Esophagus muscularis mucosa (tissue), 4 donors: ENCODE measurements at regions not wholly inside any gene's neighbourhood (a gene's known extent, or its start where the extent isn't known, plus 50 kb on each side); places are given as distances from the start of the nearest gene placed in this dataset.
A peak's percentile ranks its signal among the peaks of the same experiment; 100 is the strongest.

ENCODE experiments used
- DNase-seq: peaks from one replicate; pipeline ENCODE4 v3.0.0-alpha.2; 2017; ENCODE audit errors: extremely low spot score
- H3K27ac ChIP-seq, 4 donors: fragments of 200-600 bp; sonication (generic); replicated peaks in 1 of 4; 1 replicate in 3 of 4; 2 replicates in 1 of 4; pipeline ENCODE4 v1.5.1; 2016 to 2019; ENCODE audit warnings: mild to moderate bottlenecking in 1 of 4
- H3K27me3 ChIP-seq, 4 donors: fragments of 200-600 bp; sonication (generic); one replicate each; pipeline versions ENCODE4 v1.5.1 to v1.6.0; 2016 to 2019
- H3K36me3 ChIP-seq, 4 donors: fragments of 200-600 bp; sonication (generic); one replicate each; pipeline ENCODE4 v1.5.1; 2016 to 2019
- H3K4me1 ChIP-seq, 4 donors: fragments of 200-600 bp; sonication (generic); one replicate each; pipeline ENCODE4 v1.5.1; 2016 to 2019
- H3K4me3 ChIP-seq, 4 donors: fragments of 200-600 bp; sonication (generic); 1 replicate in 2 of 4; 2 replicates in 2 of 4; pipeline ENCODE4 v1.5.1; 2016 to 2019; ENCODE audit warnings: mild to moderate bottlenecking in 4 of 4, moderate library complexity in 1 of 4
- H3K9me3 ChIP-seq, 4 donors: fragments of 200-600 bp; sonication (generic); 1 replicate in 3 of 4; 2 replicates in 1 of 4; pipeline ENCODE4 v1.5.1; 2016 to 2019
- EP300 ChIP-seq: sonication (generic); formaldehyde crosslinking; IDR thresholded peaks from one replicate; pipeline ENCODE4 v1.6.1; 2017; ENCODE audit warnings: antibody characterized with exemption
- POLR2A ChIP-seq: fragments of 450-650 bp; IDR thresholded peaks from one replicate; pipeline ENCODE4 v1.6.1; 2017; ENCODE audit warnings: antibody characterized with exemption, moderate library complexity, mild to moderate bottlenecking, low read depth
- POLR2AphosphoS5 ChIP-seq, 2 donors: sonication (generic); formaldehyde crosslinking; IDR thresholded peaks; one replicate each; pipeline ENCODE4 v1.6.1; 2017; ENCODE audit warnings: antibody characterized with exemption in 2 of 2
- WGBS: methylation state at CpG from one replicate; pipeline ENCODE4 v1.1.5; 2018; 5-methylcytosine and 5-hydroxymethylcytosine counted together
- intact Hi-C: fragments of 100-400 bp; cut with DNase I; formaldehyde crosslinking; loops from one replicate; pipeline ENCODE4 v1.15.1; 2023
- TF ChIP-seq, protein P1 (sequence below), 3 experiments: fragments of 200-600 bp in 2 of 3; fragments of 450-650 bp in 1 of 3; sonication (generic) in 2 of 3; IDR thresholded peaks; one replicate each; pipeline ENCODE4 v1.5.1; 2017 to 2019; ENCODE audit warnings: antibody characterized with exemption in 3 of 3, mild to moderate bottlenecking in 2 of 3, moderate library complexity in 1 of 3

DNA sequence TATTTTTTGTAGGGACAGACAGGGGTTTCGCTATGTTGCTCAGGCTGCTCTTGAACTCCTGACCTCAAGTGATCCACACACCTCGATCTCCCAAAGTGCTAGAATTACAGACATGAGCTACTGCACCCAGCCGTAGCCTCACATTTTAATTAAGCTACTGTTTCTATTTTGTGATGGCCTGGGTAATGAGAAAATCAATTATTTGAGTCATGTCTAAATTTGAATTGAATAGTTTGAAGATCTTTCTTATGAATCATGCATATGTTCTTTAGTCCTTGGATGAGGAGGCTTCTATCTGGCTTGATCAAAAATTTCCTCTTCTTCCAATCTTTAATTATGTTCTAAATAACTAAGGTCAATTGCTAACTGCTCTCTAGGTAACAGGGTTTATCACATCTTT lies 175.0 kb downstream of the REEP3 start:
- Histone ChIP-seq H3K27ac (no peak overlapping the region), H3K4me1 (peaks cover 36 to 46% (median 42%) of the 10 kb centered on the region in 4 donors), H3K27me3 (no peaks in the 10 kb centered on the region), H3K36me3 (no peaks in the 10 kb centered on the region), H3K9me3 (no peaks in the 10 kb centered on the region), H3K4me3 (no peak overlapping the region)
- intact Hi-C loops: loop anchor here (5.0 kb wide), 1 partner anchor 64 kb away; no protein-coding TSS in a partner anchor
- no peak for TF ChIP-seq POLR2A
- WGBS: 86% methylated on average over 3 of the region's 3 CpGs
- DNase-seq: no peak

DNA sequence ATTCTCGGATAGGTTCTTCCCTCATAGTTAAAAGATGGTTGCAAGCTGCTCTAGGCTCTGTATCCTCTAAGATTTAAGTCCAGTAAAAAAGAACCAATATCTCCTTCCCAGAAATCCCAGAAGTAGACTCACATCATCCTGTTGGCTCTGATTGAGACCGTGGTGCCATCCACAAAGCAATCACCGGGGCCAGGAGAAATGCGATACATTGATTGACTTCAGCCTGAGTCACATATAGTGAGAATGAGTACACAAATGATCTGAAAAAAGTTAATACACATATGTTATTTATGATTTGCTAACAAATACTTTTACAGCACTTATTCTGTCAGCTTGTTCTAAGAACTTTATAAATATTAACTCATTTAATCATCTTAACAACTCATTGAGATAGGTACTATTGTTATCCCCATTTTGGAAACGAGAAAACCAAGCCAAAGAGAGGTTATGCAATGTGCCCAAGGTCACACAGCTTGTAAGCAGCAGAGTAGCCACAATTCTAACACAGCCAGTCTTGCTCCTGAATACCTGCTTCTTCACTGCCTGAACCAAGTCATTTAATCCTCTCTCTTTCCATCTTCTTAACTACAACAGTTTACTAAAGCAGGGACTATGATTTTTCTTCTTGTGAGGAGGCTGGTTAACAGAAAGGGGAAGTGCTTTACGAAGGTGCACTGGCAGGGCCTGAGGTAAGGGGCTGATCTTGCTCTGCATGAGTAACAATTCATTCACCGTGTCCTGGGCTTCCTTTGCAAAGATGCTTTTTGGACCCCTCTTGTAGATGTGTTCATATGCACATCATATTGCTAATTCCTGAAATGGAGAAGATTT lies 177.0 kb downstream of the REEP3 start:
- WGBS: 75% methylated on average over 7 of the region's 7 CpGs
- Histone ChIP-seq H3K36me3 (no peaks in the 10 kb centered on the region), H3K27ac (peak overlapping the region in 3 of 4 donors; percentile 67 to 81 (median 77)), H3K27me3 (no peaks in the 10 kb centered on the region), H3K4me1 (peaks cover 34 to 39% (median 37%) of the 10 kb centered on the region in 4 donors), H3K9me3 (no peaks in the 10 kb centered on the region), H3K4me3 (no peak overlapping the region)
- DNase-seq: no peak
- intact Hi-C loops: loop anchor here (5.0 kb wide), 1 partner anchor 66 kb away; no protein-coding TSS in a partner anchor
- TF ChIP-seq, protein P1, sequence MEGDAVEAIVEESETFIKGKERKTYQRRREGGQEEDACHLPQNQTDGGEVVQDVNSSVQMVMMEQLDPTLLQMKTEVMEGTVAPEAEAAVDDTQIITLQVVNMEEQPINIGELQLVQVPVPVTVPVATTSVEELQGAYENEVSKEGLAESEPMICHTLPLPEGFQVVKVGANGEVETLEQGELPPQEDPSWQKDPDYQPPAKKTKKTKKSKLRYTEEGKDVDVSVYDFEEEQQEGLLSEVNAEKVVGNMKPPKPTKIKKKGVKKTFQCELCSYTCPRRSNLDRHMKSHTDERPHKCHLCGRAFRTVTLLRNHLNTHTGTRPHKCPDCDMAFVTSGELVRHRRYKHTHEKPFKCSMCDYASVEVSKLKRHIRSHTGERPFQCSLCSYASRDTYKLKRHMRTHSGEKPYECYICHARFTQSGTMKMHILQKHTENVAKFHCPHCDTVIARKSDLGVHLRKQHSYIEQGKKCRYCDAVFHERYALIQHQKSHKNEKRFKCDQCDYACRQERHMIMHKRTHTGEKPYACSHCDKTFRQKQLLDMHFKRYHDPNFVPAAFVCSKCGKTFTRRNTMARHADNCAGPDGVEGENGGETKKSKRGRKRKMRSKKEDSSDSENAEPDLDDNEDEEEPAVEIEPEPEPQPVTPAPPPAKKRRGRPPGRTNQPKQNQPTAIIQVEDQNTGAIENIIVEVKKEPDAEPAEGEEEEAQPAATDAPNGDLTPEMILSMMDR (IDR thresholded peaks at IDR 0.05): no peak
- no peak for TF ChIP-seq POLR2AphosphoS5 (IDR thresholded peaks at IDR 0.05)
- TF ChIP-seq EP300: no peak
- TF ChIP-seq POLR2A: no peak

DNA sequence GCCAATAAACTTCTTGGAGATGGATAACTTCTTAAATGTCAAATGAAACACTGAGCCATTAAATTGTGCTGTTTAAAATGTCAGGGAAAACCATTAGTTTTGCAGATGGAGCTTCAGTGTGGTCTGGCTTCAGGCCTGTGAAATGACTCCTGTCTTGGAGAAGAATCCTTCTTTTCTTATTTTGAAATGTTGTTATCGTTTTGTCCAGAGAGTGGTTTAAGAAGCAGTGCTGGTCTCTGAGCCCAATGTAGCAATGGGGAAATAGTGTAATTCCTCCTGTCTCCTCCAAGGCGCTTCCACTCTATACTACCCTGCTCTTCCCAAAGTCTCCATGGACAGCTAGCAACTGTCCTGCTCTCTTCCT lies 177.6 kb downstream of the REEP3 start:
- intact Hi-C loops: loop anchor here (5.0 kb wide), 1 partner anchor 66 kb away; no protein-coding TSS in a partner anchor
- no peak for DNase-seq
- TF ChIP-seq POLR2AphosphoS5 (IDR thresholded peaks at IDR 0.05) (no peak), POLR2A (no peak), EP300 (no peak)
- TF ChIP-seq, protein P1 (IDR thresholded peaks at IDR 0.05): no peak
- Histone ChIP-seq H3K27me3 (no peaks in the 10 kb centered on the region), H3K4me1 (peaks cover 34 to 39% (median 37%) of the 10 kb centered on the region in 4 donors), H3K9me3 (no peaks in the 10 kb centered on the region), H3K4me3 (no peak overlapping the region), H3K27ac (peak overlapping the region; percentile 67 to 81 (median 78)), H3K36me3 (no peaks in the 10 kb centered on the region)
- WGBS: 61% methylated on average over 2 of the region's 2 CpGs

DNA sequence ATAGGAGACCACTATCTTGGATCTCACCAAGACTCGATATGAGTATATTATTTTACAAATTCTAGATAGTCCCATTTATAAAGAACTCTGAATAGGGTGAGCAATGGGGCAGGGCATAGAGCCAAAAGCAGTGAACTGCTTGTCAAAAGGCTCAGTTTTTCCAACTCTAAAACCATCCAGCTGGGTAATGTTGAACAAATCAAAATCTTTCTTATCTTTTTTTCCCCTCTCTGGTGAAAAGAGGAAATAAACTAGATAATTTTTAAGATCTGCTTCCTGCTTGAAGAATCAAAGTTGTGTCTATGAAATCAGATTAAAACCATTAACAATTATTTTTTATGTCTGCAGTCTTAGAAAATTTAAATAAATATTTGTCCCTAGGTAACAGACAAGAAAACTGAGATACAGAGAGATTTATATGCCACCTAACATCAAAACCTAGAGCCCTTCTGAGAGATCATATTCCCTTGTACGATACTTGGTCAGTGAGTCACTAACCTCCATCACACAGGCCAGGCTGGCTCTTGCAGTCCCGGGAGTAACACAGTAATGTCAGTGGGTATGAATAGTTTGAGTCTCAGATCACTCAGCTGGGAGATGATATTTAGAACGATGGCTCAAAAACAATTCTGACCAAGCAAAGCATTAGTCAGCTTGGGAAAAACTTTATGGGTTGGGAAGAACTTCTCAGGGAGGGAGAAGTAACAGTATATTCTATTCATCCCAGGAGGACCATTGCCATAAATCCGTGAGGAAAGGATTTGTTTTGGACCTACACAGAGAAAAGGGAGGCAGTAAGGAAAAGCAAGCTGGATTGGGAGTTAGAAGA lies 178.8 kb downstream of the REEP3 start:
- Histone ChIP-seq H3K4me1 (peaks cover 34 to 39% (median 37%) of the 10 kb centered on the region in 4 donors), H3K4me3 (no peak overlapping the region), H3K36me3 (no peaks in the 10 kb centered on the region), H3K27ac (peak overlapping the region; percentile 67 to 81 (median 78)), H3K27me3 (no peaks in the 10 kb centered on the region), H3K9me3 (no peaks in the 10 kb centered on the region)
- 25% methylated on average over 5 of the region's 5 CpGs for WGBS
- TF ChIP-seq POLR2A (no peak), POLR2AphosphoS5 (IDR thresholded peaks at IDR 0.05) (peak; percentile 18 to 46), EP300 (no peak)
- TF ChIP-seq, protein P1 (IDR thresholded peaks at IDR 0.05): no peak
- intact Hi-C loops: loop anchor here (5.0 kb wide), 1 partner anchor 68 kb away; no protein-coding TSS in a partner anchor
- DNase-seq: no peak
